ENCODE measurements at regions not wholly inside any gene's neighbourhood (a gene's known extent, or its start where the extent isn't known, plus 50 kb on each side); places are given as distances from the start of the nearest gene placed in this dataset.
"Not testable (repeated sequence)": the region's sequence is repeated elsewhere in the genome, so short reads cannot be mapped to it uniquely, and the experiment has no call there.

DNA sequence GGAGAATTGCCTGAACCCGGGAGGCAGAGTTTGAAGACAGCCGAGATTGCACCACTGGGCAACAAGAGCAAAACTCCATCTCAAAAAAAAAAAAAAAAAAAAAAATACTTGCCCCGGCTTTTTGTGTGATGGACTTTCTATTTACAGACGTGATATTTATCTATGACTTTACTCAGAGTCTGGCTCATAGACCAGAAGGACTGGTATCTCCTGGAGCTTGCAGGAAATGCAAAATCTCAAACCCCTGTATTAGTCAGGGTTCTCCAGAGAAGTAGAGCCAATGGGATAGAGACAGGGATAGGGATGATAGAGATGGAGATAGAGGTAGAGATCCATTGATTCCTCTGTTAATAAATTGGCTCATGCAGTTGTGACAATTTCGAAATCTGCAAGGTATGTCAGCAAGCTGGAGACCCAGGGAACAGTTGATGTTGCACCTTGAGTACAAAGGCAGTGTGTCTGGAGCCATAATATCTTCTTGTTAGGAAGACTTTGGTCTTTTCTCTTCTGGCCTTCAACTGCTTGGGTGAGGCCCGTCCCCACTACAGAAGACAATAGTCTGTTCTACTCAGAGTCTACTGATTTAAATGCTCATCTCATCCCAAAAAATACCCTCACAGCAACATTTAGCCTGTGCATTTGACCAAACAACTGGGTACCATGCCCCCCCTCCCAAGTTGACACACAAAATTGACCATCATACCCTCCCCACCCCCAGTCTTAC, 195.4 kb upstream of the MSX2 start:
- DNase-seq, result no peak

DNA sequence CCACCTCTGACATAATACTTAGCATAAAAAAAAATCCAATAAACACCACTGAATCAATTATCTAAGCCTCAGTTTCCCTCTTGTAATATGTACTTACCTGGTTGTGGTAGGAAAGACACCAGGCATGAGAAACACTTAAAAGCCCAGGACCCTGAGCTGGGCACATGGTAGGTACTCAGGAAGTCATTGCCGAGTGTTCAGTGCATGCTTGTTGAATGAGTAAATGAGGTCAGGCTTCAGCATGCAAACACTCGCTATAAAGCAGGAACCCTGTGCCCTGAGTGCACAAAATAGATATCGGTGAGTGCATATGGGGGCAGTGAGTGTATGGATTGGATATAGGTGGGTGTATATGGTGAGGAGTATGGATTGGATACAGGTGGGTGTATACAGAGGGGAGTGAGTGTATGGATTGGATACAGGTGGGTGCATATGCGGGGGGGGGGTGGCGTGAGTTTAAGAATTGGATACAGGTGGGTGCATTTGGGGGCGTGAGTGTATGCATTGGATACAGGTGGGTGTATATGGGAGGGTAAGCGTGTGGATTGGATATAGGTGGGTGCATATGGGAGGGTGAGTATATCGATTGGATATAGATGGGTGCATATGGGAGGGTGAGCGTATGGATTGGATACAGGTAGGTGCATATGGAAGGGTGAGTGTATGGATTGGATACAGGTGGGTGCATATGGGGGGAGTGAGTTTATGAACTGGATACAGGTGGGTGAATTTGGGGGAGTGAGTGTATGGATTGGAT, 194.3 kb upstream of the MSX2 start:
- DNase-seq, result no peak

DNA sequence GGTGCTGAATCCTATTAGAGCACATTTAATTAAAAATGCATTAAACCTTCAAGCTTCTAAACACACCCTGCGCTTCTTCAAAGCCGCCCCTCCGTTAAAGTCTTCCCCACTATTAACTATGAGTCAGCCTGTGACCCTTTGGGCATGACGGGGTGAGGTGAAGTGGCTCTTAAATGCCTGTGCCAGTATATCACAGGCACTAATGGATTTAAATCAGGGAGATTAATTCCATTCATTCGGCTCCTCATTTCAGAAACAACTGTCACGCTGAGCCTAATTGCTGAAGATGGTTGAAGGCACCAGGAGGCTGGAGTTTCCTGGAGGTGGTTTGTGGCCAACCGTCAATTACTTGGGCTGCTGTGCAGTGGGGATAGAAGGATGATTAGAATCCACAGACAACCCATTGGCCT, 192.6 kb upstream of the MSX2 start:
- peak; percentile 100 for DNase-seq

DNA sequence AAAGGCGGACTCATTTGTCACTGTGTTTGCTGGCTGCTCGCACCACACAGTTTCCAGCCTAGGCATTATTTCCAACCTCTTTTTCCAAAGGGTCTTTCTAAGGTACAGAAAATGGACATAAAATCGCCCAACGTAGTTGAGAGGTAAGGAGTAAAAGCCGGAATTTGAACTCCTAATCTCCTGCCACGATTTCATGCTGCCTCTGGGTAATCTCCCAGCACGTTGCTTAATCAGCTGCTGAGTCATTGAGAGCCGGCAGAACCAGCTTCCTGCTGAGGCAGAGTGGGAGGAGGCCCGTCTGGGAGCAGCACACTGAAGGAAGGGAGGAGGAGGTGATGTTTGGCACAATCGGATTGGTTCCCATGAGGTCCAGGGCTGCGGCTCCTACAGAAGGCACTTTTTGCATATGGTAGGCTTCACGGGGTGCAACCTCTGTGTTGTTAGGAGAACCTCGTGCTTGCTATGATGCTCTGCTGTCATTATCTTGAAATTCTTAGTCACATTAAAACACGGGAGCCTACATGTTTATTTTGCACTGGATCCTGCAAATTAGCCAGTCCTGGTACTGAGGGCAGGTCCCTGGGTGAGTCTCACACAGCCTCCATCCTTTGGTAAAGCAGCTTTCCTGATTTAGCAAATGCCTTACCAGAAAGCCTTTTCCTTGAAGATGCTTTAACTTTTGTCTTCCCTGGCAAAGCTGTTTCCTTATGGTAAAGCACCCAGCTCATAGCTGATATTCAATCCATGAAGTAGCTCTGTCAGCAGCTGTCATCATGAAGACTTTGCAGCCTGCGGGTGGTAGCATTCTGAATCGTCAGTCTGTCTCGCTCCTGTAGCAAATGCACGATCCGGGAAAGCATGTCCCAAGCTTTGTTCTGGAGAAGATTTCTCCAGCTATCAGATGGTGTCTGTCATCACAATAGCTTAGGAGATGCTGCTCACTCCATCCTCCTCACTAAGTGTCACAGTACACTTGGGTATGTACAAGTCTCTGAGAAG, 191.6 kb upstream of the MSX2 start:
- DNase-seq, result peak; percentile 99

DNA sequence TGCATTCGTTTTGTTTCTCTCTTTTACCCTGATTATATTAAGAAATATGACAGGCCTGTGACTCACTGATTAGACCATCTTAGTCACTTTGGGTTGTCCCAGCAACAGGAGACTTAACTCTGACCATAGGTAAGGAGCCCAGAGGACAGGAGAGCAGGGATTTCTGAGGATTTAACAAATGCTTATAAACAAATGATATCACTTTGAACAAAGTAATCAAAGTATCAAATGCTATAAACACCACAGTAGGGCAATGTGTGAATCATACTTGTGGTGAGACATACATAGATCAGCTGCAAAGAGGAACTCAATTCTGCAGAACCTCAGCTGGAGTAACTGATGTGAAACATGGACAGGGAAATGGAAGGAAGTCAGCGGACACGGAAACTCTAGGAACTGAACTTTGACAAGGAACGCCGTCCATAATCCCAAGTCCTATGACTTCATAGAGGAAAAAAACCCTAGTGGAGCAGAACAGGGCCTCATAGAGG, 190.6 kb upstream of the MSX2 start:
- DNase-seq, result peak; percentile 36

DNA sequence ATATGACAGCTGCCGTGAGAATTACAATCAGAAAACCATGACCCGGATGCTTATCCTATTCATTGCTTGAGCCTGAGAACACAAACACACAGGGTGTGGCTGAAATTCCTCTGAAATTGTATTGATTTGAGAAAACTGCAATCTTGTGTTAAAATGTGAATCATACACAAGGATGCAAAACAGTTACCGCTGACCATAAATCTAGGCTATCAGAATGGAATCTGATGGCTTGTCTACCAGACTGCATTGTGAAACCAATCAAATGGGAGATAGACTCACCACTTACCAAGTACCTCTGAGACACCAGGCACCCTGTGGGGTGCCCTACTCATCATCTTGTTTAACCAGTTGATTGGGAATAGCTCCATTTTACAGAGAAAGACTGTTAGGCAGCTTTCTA, 188.7 kb upstream of the MSX2 start:
- DNase-seq, result peak; percentile 83

DNA sequence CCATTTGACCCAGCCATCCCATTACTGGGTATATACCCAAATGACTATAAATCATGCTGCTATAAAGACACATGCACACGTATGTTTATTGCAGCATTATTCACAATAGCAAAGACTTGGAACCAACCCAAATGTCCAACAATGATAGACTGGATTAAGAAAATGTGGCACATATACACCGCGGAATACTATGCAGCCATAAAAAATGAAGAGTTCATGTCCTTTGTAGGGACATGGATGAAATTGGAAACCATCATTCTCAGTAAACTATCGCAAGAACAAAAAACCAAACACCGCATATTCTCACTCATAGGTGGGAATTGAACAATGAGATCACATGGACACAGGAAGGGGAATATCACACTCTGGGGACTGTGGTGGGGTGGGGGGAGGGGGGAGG, 184.6 kb upstream of the MSX2 start:
- DNase-seq, result not testable (repeated sequence)

DNA sequence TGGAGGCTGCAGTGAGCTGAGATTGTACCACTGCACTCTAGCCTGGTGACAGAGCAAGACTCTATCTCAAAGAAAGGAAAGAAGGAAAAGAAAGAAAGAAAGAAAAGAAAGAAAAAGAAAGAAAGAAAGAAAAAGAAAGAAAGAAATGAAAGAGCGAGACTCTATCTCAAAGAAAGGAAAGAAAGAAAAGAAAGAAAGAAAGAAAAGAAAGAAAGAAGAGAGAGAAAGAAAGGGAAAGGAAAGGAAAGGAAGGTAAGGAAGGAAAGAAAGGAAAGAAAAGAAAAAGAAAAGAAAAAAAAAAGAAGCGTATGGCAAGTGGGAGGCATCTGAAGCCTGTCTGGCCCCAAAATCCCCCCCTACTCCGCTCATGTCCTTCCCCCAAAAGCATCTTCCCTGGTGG, 182.3 kb upstream of the MSX2 start:
- DNase-seq, result no peak

DNA sequence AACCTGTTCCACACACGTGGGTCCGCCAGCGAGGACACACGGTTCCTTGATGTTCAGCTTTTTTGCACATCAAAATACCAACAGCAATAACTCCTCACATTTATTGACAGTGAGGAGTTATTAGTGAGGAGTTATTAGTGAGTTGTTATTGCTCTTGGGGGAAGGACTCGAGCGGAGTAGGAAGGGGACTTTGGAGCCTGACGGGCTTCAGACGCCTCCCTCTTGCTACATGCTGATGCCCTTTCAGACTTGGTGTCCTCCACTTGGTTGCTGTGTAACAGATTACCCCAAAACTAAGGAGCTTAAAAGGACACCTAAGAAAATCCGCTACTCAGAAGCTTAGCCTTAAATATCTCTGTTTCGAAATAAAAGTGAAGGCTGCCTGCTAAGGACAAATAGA, 181.9 kb upstream of the MSX2 start:
- no peak for DNase-seq

DNA sequence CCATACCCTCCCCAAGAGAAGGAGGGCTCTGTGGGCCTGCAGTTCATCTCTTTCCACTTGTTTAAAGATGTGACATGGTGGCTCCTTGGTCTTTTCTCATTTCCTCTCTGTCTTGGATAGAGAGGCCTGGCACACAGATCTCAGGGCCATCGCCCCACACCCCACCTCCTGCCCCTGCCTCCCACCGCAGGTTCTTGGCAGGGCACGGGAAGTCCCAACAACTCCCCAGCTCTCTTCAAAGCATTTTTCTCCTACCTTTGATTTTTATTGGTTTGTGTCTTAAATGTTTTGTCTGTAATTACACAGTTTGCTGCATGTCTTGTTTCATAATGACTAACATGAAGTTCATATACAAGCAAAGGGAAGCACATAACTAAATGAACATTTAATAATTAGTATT, 178.5 kb upstream of the MSX2 start:
- no peak for DNase-seq

DNA sequence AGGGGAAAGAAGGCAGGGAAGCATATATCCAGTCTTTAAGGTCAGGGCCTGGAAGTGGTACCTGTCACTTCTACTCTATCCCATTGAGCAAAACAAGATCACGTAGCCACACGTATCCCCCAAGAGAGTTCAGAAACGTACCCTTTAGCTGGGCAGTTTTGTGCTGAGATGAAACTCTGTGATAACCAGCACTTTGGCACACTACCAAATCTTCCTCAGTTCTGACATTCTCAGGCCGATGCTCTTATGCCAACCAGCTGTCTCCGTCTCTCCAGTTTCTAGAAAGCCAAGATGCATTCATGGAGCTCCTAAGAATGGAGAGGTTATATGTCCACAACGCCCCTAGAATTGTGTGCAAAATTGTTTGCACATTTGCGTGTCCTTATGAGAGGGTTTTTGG, 176.6 kb upstream of the MSX2 start:
- DNase-seq, result no peak

DNA sequence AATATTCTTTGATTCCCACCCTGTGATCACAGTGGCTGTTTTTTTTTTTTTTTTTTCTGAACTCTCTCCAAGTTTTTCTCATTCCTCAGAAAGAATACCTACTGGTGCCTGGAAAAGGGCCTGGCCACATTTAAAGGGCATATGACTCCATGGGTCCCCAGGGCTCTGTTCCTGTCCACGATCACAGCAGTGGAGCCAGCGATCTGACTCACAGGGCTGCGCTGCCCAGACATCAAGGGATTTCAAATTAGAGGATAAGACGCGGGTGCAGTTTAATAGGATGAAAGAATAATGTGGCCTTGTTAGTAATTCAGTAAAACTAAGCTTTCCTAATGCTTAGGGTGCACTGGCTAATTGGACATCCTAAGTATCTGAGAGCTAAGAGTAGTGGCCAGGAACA, 175.1 kb upstream of the MSX2 start:
- no peak for DNase-seq

DNA sequence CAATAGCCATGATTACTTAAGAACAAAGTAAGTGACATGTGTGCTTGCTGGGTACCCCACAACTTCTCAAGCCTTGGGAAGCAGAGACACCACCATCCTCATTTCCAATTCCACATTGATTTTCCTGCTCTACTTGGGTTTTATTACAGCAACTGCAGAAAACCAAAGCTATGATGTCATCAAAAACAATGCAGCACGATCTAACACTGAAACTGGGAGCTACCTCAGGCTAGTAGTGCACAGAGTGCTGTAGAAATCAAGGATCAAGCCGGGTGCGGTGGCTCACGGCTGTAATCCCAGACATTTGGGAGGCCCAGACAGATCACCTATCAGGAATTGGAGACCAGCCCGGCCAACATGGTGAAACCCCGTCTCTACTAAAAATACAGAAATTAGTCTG, 174.4 kb upstream of the MSX2 start:
- no peak for DNase-seq

DNA sequence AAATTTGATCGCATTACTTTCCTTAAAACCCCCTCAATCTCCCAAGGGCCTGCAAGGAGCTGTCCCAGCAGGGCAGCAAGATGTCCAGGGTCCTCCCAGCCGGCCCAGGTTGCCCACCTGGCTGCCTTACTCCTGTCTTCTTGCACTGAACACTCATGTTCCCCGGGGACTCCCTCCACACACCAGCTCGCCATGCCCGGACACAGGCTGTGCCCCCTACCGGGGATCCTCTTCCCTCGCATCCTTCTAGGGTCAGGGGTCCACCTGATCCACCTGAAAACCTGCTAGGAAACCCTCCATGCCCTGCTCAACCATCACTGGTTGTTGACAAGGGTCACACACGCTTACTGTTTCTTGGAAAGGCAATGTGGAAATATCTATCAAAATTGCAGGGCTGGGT, 172.0 kb upstream of the MSX2 start:
- no peak for DNase-seq

DNA sequence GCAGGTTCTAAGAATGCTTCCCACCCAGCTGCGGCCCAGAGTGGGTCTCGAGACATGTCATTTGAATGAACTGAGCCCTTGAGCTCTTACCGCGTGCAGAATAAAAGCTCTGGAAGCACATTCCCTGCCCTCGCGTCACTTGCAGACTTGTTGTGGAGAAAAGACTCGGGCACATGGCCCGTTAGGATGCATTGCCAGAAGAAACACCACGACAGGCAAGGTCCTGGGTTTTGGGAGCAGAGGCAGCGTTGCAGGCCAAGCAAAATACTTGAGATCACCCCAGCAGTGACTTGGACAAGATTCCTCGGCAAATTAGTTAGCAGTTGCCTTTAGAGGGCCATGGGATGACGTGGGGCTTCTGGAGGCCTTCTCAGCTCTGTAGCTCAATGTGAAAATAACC, 170.8 kb upstream of the MSX2 start:
- DNase-seq, result no peak

DNA sequence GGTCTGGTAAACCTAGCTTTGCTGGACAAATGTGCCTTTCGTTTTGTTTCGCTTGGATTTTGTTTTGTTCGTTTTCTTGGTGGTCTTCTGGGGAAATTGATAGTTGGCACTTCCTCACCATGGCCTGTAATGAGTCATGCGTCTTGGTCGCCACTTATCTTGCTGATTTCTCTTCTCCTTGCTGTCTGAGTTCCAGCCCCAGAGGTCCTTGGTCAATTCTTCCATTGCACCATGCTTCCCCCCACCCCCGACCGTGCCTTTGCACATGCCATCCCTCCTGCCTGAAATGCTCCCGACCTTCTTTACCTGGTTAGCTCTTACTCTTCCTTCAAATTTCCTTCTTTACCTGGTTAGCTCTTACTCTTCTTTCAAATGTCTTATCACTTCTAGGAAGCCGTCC, 168.7 kb upstream of the MSX2 start:
- no peak for DNase-seq

DNA sequence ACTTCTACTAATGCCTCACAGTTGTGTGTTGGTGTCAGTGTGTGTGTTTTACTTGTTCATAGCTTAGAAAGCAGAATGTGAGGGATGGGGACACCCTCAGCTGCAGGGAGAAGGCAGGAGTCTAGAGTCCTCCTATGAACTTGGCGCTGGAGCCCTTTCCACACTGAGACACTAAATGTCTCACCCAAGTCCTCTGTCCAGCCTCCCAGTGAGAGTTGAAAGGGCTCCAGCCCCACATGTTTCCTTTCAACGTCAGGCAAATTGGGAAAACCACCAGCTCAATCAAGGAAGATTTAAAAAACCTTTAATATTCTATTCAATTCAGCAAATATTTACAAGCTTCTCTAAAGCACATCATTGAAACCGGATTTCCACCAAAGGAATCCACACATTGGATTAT, 167.6 kb upstream of the MSX2 start:
- no peak for DNase-seq

DNA sequence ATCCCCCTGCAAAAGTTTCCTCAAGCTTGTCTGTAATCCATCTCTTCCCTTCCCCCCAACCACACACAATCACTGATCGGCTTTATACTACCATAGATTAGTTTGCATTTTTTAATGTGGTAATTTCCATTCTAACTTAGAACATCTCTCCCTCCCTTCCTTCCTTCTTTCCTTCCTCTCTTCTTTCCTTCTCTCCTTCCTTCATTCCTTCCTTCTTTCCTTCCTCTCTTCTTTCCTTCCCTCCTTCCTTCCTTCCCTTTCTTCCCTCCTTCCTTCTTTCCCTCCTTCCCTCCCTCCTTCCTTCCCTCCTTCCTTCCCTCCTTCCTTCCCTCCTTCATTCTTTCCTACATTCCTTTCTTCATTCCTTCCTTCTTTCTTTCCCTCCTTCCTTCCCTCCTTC, 166.2 kb upstream of the MSX2 start:
- DNase-seq, result no peak

DNA sequence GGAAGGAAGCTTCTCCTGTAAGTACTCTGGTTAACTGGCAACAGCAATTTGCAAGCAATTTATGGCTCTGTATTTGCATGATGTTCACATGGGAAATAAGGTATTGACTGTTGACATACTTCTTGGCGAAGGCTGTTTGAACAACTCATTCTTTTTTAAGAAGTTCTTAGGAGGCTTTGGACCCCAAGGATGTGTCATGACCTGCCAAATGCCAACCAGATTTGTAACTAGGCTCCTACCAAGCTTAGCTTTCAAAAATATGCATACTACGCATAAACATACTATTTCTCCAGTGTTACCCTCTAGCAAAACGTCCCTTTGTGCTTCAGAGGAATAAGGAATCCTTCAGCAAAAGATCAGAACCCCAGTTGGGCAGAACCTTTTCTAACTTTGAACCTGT, 165.2 kb upstream of the MSX2 start:
- DNase-seq, result no peak

DNA sequence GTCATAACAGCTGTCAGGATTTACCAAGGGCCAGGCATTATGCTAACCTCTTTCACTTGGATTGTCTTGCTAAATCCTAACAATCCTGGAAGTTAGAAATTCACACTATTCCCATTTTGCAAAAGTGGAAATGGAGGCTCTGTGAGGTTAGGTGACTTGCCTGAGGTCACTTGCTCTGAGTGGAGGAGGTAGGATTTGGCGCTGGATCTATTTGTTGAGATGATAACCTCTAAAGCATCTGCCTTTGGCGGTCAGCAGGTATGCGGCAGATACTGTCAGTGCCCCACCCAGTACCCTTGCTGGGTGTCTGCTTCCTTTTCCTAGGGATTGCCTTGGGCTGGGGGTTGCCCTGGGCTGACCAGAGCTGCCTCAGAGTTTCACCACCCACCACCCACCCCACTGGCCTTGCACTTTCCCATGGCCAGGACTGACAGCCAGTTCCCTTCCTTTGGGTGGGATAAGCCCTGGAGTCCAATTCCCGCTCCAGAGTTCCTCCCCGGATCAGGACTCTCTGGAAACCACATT, 164.8 kb upstream of the MSX2 start:
- DNase-seq, result no peak

DNA sequence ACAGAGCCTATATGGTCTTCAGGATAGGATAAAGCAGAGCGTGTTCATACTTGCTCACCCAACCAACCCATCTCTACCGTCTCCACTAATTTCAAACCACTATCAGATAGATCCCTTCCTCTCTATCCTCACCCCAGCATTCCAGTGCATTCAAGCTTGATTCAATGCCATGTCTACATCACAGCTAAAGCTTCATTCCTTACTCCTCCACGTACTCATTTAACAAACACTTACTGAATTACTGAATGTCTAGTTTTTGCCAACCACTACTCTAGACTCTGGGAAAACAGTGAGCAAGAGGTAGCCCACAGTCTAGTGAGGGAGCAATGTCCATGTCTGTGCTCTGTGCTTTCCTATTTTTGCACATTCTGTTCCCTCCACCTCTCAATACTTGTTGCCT, 163.5 kb upstream of the MSX2 start:
- DNase-seq, result no peak

DNA sequence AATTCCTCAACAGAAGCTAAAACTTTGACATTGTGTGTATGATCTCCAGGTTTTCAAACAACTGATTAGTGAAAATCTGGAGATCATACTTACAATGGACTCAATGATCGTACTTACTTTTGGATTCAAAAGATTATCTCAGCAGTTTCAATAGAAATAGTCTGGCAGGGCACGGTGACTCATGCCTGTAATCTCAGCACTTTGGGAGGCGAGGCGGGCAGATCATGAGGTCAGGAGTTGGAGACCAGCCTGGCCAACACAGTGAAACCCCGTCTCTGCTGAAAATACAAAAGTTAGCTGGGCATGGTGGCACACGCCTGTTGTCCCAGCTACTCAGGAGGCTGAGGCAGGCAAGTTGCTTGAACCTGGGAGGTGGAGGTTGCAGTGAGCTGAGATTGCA, 161.3 kb upstream of the MSX2 start:
- DNase-seq, result not testable (repeated sequence)

DNA sequence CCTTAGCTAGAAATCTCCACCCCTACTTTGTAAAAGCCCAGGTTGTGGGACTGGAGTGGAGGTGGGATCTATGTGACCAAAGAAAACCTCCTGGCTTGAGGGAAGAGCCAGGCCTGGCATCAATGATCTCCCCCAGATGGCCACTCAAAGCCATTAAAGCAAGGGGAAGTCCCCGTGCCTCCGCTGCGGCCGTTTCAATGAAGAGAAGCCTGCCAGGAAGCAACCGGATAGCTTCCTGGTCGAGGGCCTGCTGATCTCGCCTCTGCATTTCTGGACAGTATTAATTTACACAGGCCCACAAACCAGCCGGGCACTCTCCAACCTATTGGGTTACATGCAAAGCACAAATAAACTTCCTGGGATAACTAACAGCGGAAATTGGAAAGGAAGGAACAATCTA, 160.5 kb upstream of the MSX2 start:
- DNase-seq, result no peak

Measured in NCI-H69 (cell line).